HG03139 (cell line): ENCODE measurements at regions not wholly inside any gene's neighbourhood (a gene's known extent, or its start where the extent isn't known, plus 50 kb on each side); places are given as distances from the start of the nearest gene placed in this dataset.
"Not testable (repeated sequence)": the region's sequence is repeated elsewhere in the genome, so short reads cannot be mapped to it uniquely, and the experiment has no call there.

ENCODE experiments used
- ATAC-seq: cut with Tn5 transposase; IDR thresholded peaks from one replicate; pipeline ENCODE4 v1.9.1; 2021; ENCODE audit not compliant: unreplicated experiment

GRCh38 chr5:18749763-18750162, 1115.5 kb downstream of the TAF11L14 start:
- no peak for ATAC-seq

DNA sequence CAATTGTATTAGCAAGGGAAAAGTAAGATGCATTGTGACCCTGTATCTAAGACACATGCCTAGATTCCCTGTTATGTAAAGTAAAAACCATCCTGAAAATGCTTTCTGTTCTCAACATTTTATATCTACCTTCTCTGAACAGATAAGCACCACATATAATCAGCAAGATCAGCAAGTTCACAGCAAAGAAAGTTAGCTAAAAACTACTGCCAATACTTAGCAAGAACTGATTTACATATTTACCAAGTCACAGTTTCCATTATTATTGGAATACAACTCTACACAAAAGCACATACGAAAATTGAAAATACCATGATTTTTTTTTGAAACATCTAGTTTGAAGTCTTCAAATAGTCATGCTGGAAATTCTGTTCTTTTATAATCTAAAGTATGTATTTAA, 1118.1 kb downstream of the TAF11L14 start:
- ATAC-seq: no peak

DNA sequence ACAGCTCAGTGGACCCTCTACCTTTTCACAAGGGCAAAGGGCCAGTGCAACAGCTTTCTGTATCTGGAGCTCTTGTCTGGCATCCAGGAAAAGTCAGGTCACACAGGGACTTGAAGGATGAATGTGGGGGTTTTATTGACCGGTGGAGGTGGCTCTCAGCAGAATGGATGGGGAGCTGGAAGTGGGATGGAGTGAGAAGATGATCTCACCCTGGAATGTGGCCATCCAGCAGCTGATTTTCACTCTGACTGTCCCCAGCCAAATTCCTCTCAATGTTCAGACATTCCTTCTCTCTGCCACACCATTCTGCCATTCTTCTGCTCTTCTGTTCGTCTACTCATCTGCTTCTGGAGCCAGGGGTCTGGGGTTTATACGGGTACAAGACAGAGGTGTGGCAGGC, 1119.9 kb downstream of the TAF11L14 start:
- no peak for ATAC-seq

DNA sequence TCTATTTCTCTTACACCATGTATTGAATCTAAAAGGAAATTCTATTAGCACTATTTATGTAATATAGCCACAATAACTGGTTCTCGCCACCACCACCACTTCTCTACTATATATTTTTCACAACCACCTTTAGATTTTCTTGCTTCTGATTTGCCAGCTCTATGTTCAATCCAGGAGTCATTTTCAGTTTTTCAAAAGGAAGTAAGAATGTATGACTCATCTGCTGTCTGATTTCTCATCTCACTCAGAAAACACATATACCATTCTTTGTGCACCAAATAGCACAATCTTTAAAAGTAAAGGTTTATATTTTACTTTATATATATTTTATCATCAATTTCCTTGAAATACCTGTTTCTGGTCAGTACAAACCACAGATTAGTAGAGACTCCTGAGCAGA, 1127.5 kb downstream of the TAF11L14 start:
- peak; percentile 67 for ATAC-seq

- ATAC-seq: no peak
Measured at GRCh38 chr5:18764161-18764560, 1129.9 kb downstream of the TAF11L14 start.

GRCh38 chr5:18765304-18765703, 1131.0 kb downstream of the TAF11L14 start:
- no peak for ATAC-seq

GRCh38 chr5:18771097-18771610, 1136.9 kb downstream of the TAF11L14 start:
- ATAC-seq: no peak

DNA sequence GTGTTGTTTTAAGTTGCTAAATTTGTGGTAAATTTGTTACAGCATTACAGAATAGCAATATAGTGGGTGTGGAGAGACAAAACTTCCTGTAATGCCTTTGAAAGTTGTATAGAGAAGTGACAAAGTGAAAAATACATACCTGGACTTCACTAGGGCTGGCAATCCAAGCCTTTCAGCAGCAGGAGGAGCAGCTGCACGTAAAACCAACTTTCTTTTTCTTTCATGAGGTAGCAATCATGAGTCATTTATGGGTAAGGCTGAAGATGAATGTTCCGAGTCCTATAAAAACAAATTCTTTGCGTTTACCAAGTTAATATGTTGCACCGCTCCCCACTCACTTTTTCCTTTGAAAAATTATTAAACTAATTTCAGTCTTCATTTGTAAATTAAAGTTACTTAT, 1138.2 kb downstream of the TAF11L14 start:
- no peak for ATAC-seq

- no peak for ATAC-seq
Measured at GRCh38 chr5:18778225-18778624, 1144.0 kb downstream of the TAF11L14 start.

DNA sequence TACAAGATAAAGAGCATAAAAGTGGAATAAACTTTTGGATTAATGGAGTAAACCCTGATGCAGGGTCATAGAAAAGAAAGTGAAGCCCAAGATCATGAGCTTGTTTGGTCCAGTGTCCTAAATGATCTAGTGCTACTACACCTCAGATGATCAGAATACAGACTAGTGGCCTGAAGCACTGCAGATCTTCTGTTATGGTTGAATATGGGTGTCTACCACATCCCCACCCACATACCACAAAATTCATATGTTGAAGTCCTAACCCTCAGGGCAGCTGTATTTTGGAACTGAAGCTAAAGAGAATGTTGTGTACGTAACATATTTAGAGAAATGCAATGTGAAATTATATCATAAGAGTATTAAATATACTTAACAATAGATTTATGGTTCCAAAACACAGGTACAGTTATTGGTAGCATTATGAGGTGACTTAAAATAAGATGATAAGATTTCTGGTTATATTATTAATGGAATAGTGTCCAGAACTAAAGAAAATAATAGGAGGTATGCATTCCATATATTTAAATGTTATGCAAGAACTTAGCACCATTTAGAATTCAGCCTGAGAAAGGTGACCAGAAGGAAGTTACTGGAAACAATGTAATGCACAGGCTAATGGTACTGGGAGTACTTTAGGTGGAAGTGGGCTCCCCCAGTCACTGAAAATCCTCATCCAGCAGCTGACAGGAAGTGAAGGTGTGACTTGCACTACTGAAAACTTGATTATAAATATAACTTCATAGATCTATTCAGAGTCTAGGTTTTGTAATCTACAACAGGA, 1155.1 kb downstream of the TAF11L14 start:
- ATAC-seq: no peak

DNA sequence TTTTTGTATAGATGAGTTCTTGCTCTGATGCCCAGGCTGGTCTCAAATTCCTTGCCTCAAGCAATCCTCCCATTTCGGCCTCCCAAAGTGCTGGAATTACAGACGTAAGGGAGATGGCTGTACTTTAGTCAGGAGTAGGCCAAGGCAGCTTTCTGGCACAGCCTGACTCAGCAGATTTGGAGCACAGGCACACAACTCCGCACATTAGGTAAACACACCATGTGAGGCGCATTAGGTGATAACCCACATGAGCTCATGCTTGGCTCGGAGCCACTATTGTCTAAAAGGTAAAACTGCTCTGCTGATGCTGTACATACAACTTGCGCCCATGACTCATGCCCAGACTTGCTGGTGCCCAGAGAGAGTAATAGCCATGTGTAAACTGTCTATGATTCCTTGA, 1157.9 kb downstream of the TAF11L14 start:
- ATAC-seq: no peak

DNA sequence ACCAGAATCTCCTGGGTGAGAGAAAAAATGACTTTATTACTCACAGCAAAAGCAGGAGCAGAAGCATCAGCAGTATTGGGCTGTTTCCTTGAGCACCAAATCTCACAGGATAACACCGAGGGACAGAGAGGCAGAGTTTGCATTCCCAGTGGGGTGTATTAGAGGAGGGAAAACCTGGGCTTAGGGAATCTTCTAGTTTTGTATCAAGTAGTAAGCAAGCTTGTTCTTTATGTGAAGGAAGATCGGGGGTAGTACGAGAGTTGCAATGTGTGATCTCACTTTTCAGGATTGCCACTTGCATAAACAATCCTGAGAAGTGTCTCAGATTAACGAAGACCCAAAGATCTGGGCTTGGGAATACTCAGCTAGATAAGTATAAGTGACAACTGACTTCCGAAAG, 1163.0 kb downstream of the TAF11L14 start:
- ATAC-seq: no peak

DNA sequence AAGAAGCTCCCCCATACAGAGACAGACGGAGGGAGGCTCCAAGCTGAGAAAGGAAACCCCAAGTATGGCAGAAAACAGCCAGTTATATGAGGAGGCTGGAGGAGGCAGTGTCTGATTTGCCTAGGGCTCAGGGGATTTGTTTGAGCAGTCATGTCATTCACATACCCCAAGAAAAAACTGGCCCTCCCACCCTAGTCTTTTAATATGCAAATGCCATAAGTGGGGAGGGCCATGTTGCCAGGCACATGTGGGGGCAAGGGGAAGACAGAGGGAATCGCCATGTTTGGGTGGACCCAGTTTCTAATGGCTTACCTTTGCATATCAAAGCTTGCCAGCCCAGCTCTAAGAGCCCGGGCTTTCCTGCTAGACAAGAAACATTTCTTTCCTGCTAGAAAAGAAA, 1163.8 kb downstream of the TAF11L14 start:
- ATAC-seq: no peak

GRCh38 chr5:18799482-18800128, 1165.3 kb downstream of the TAF11L14 start:
- ATAC-seq: no peak

DNA sequence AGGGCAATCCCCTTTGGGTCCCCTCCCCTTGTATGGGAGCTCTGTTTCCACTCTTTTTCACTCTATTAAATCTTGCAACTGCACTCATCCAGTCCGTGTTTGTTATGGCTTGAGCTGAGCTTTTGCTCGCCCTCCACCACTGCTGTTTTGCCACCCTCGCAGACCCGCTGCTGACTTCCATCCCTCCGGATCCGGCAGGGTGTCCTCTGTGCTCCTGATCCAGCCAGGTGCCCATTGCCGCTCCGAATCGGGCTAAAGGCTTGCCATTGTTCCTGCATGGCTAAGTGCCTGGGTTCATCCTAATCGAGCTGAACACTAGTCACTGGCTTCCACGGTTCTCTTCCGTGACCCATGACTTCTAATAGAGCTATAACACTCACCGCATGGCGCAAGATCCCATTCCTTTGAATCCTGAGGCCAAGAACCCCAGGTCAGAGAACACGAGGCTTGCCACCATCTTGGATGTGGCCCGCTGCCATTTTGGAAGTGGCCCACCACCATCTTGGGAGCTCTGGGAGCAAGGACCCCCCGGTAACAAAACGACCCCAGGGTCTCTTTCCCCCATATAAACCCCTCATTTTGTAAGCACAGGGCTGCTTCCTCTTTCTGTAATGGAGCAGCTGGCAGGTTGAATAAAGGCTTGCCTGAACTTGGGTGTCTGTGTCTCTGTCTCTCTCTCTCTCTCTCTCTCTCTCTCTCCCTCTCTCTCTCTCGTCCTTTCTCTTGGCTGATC, 1166.2 kb downstream of the TAF11L14 start:
- no peak for ATAC-seq

- not testable (repeated sequence) for ATAC-seq
Measured at GRCh38 chr5:18801413-18801812, 1167.2 kb downstream of the TAF11L14 start.

DNA sequence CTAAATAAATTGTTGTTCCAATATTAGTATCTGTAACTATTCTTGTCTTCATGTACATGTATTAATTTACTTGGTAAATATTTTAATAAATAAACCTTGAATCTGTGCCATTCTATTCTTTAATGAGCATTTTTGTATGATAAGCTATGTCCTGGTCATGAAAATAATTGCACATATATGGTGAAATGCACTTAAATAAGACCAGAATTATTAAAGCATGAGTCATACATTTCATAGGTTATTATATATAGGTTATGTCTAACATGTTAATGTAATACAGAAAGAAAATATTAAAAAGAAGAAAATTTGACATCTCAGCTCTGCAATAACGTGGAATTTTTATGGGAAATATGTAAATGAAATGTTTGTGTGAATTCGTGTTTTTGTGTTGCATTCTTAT, 1168.1 kb downstream of the TAF11L14 start:
- no peak for ATAC-seq

DNA sequence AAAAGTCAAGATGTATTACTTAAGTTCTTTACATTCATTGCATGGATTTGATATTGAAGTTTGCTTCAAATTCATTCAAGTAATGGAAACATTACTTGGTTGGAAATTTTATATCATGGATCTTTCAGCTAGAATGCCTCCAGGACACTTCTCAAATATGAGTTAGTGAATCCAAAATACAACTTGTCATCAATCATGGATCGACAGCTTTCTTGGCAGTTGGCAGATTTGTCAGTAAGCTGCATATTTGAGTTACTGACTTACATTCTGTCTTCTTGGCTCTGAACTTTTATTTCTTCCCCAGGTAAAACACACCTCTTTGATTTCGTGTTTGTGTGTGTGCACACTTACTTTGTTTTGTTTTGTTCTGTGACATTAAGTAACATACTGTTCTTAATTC, 1171.1 kb downstream of the TAF11L14 start:
- ATAC-seq: no peak

GRCh38 chr5:18807256-18808149, 1173.2 kb downstream of the TAF11L14 start:
- ATAC-seq: no peak

- ATAC-seq: no peak
Measured at GRCh38 chr5:18811661-18812060, 1176.3 kb downstream of the CDH18 start.

- ATAC-seq: no peak
Measured at GRCh38 chr5:18828351-18828750, 1159.6 kb downstream of the CDH18 start.
